Fibroblast of skin of scalp (primary cell): ENCODE measurements at regions not wholly inside any gene's neighbourhood (a gene's known extent, or its start where the extent isn't known, plus 50 kb on each side); places are given as distances from the start of the nearest gene placed in this dataset.
A peak's percentile ranks its signal among the peaks of the same experiment; 100 is the strongest.
"Not testable (repeated sequence)": the region's sequence is repeated elsewhere in the genome, so short reads cannot be mapped to it uniquely, and the experiment has no call there.

Experiments
- DNase-seq: peaks from one replicate; pipeline ENCODE4 v3.0.0-alpha.2; 2013

- no peak for DNase-seq
Measured at GRCh38 chr3:18527691-18528090, 102.6 kb upstream of the SATB1 start.

GRCh38 chr3:18526667-18527066 lies 101.5 kb upstream of the SATB1 start:
- no peak for DNase-seq

- not testable (repeated sequence) for DNase-seq
Measured at GRCh38 chr3:18516170-18516569, 91.0 kb upstream of the SATB1 start.

GRCh38 chr3:18513091-18513490 lies 88.0 kb upstream of the SATB1 start:
- no peak for DNase-seq

- DNase-seq = no peak
Measured at GRCh38 chr3:18512007-18512406, 86.9 kb upstream of the SATB1 start.

- no peak for DNase-seq
Measured at GRCh38 chr3:18510947-18511346, 85.8 kb upstream of the SATB1 start.

- DNase-seq = no peak
Measured at GRCh38 chr3:18507333-18507732, 82.2 kb upstream of the SATB1 start.

- DNase-seq = no peak
Measured at GRCh38 chr3:18505056-18505455, 79.9 kb upstream of the SATB1 start.

- no peak for DNase-seq
Measured at GRCh38 chr3:18501679-18502343, 76.7 kb upstream of the SATB1 start.

GRCh38 chr3:18500322-18500721 lies 75.2 kb upstream of the SATB1 start:
- DNase-seq = no peak

GRCh38 chr3:18499301-18499700 lies 74.2 kb upstream of the SATB1 start:
- DNase-seq = no peak

GRCh38 chr3:18494251-18494650 lies 69.1 kb upstream of the SATB1 start:
- no peak for DNase-seq

GRCh38 chr3:18489939-18490338 lies 64.8 kb upstream of the SATB1 start:
- no peak for DNase-seq

- no peak for DNase-seq
Measured at GRCh38 chr3:18483226-18483625, 58.1 kb upstream of the SATB1 start.

- DNase-seq = peak; percentile 1
Measured at GRCh38 chr3:18481946-18482548, 56.9 kb upstream of the SATB1 start.

GRCh38 chr3:18477620-18478019 lies 52.5 kb upstream of the SATB1 start:
- DNase-seq = no peak
